Endodermal cell (in vitro differentiated cells): ENCODE measurements at regions not wholly inside any gene's neighbourhood (a gene's known extent, or its start where the extent isn't known, plus 50 kb on each side); places are given as distances from the start of the nearest gene placed in this dataset.

ENCODE experiments used
- DNase-seq: peaks from one replicate; pipeline ENCODE4 v3.0.0-alpha.2; 2017
- H3K27ac ChIP-seq: 2 replicates; pipeline ENCODE4 v1.5.1; 2013; ENCODE audit warnings: mild to moderate bottlenecking, low read depth, low read length, moderate library complexity
- H3K27me3 ChIP-seq: 2 replicates; pipeline ENCODE4 v1.6.1; 2013; ENCODE audit warnings: mild to moderate bottlenecking, low read length, moderate library complexity; ENCODE audit not compliant: insufficient read depth, control insufficient read depth, poor library complexity, severe bottlenecking
- H3K36me3 ChIP-seq: 2 replicates; pipeline ENCODE4 v1.7.0; 2013; ENCODE audit warnings: mild to moderate bottlenecking, low read length, moderate library complexity; ENCODE audit not compliant: control insufficient read depth, insufficient read depth
- H3K4me1 ChIP-seq: one replicate; pipeline ENCODE4 v1.7.0; 2013; ENCODE audit warnings: low read length; ENCODE audit not compliant: control insufficient read depth, insufficient read depth
- H3K4me3 ChIP-seq: 2 replicates; pipeline ENCODE4 v1.5.1; 2013; ENCODE audit warnings: mild to moderate bottlenecking, low read length, moderate library complexity
- H3K9ac ChIP-seq: 2 replicates; pipeline ENCODE4 v1.6.1; 2013; ENCODE audit warnings: mild to moderate bottlenecking, low read length, moderate library complexity; ENCODE audit not compliant: poor library complexity, severe bottlenecking; ENCODE audit errors: extremely low read depth
- H3K9me3 ChIP-seq: 2 replicates; pipeline ENCODE4 v1.6.1; 2013; ENCODE audit warnings: mild to moderate bottlenecking, low read length, moderate library complexity; ENCODE audit not compliant: control insufficient read depth
- H3K27ac Mint-ChIP-seq: 2 replicates; pipeline ENCODE4 v1.8.0; 2020; ENCODE audit warnings: mixed read lengths
- H3K27me3 Mint-ChIP-seq: 2 replicates; pipeline ENCODE4 v1.8.0; 2021; ENCODE audit warnings: mild to moderate bottlenecking, mixed read lengths; ENCODE audit not compliant: insufficient read depth
- H3K36me3 Mint-ChIP-seq: 2 replicates; pipeline ENCODE4 v1.8.0; 2020; ENCODE audit warnings: low read depth, mixed read lengths
- H3K4me1 Mint-ChIP-seq: 2 replicates; pipeline ENCODE4 v1.8.0; 2020; ENCODE audit warnings: mixed read lengths
- H3K4me3 Mint-ChIP-seq: 2 replicates; pipeline ENCODE4 v1.8.0; 2020; ENCODE audit warnings: mild to moderate bottlenecking, moderate library complexity, mixed read lengths
- H3K9me3 Mint-ChIP-seq: 2 replicates; pipeline ENCODE4 v1.8.0; 2020; ENCODE audit warnings: mild to moderate bottlenecking, mixed read lengths
- CTCF ChIP-seq: fragments of 200-600 bp; sonication (generic); conservative IDR thresholded peaks from 2 replicates; pipeline ENCODE4 v1.5.0; 2021; ENCODE audit warnings: antibody characterized with exemption, mild to moderate bottlenecking
- WGBS, 2 experiments: methylation state at CpG; one replicate each; pipeline versions ENCODE4 v1.1.5 to v1.1.7; 2013; ENCODE audit warnings: missing lambda C conversion rate in 2 of 2, mixed read lengths in 1 of 2; ENCODE audit not compliant: insufficient coverage in 1 of 2, insufficient read length in 1 of 2; 5-methylcytosine and 5-hydroxymethylcytosine counted together

GRCh38 chr2:23146011-23146410 lies 239.0 kb upstream of the KLHL29 start:
- no peak for TF ChIP-seq CTCF
- 94% methylated on average over 2 of the region's 2 CpGs; no CpG with 5 or more reads in 1 of the 2 experiments for WGBS, 2 experiments
- peaks cover 11% of the 10 kb centered on the region for H3K27me3 Mint-ChIP-seq
- no peaks in the 10 kb centered on the region for H3K36me3 ChIP-seq
- peaks cover 30% of the 10 kb centered on the region for H3K27me3 ChIP-seq
- H3K4me3 Mint-ChIP-seq, result no peak overlapping the region
- H3K4me1 ChIP-seq, result peaks cover 8% of the 10 kb centered on the region
- no peaks in the 10 kb centered on the region for H3K9me3 Mint-ChIP-seq
- no peak overlapping the region for H3K4me3 ChIP-seq
- H3K36me3 Mint-ChIP-seq, result no peaks in the 10 kb centered on the region
- H3K9ac ChIP-seq, result no peak overlapping the region
- no peak overlapping the region for H3K27ac Mint-ChIP-seq
- DNase-seq, result no peak
- peaks cover 21% of the 10 kb centered on the region for H3K4me1 Mint-ChIP-seq
- H3K27ac ChIP-seq, result no peak overlapping the region
- no peaks in the 10 kb centered on the region for H3K9me3 ChIP-seq

DNA sequence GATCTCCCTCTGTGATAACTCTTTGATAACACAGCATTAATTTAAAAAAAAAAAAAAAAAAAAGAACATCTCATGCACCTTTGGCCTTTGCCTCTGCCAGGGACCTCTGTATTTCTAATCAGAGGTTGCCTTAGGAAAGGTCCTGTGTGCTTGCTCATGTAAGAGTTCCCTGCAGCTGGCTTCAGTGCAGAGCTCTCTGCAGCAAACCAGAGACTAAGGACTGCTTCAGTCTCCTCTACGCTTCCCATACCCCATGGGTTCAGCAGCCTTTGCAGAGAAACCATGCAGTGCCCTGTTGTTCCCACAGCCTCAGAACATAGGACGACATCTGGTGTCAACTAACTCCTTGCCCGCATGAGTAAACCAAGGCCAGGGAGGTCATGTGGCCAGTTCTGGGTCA lies 236.6 kb upstream of the KLHL29 start:
- no peak overlapping the region for H3K4me3 ChIP-seq
- no peak for TF ChIP-seq CTCF
- no peak overlapping the region for H3K9ac ChIP-seq
- H3K9me3 ChIP-seq, result no peaks in the 10 kb centered on the region
- Mint-ChIP-seq H3K27ac (no peak overlapping the region), H3K4me1 (peaks cover 21% of the 10 kb centered on the region), H3K36me3 (no peaks in the 10 kb centered on the region), H3K9me3 (no peaks in the 10 kb centered on the region), H3K4me3 (no peak overlapping the region), H3K27me3 (peaks cover 20% of the 10 kb centered on the region)
- H3K4me1 ChIP-seq, result peaks cover 8% of the 10 kb centered on the region
- peak; percentile 48 for DNase-seq
- H3K36me3 ChIP-seq, result no peaks in the 10 kb centered on the region
- peaks cover 44% of the 10 kb centered on the region for H3K27me3 ChIP-seq
- 80 to 85% methylated on average over 1 to 3 of the region's 3 CpGs for WGBS, 2 experiments
- H3K27ac ChIP-seq, result no peak overlapping the region

DNA sequence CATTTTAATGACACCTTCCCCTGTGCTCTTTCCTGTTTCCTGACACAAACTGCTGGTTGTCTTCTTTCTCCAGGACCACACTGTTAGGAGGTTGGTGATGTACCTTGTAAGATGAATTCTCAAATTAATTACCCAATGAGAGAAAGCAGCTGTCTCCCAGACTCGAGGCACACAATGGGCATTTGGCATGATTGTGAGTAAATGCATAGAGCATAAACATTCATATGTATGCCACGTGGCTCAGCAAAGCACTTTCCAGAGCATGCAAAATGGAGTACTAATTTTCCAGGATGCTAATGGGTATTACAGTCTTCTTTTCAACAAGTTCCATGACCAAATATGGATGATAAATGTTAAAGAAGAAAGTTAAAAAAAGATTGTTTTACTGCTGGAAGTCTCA lies 235.2 kb upstream of the KLHL29 start:
- WGBS, 2 experiments, result 88 to 92% methylated on average over 2 of the region's 2 CpGs
- Histone ChIP-seq H3K27ac (no peak overlapping the region), H3K9me3 (no peaks in the 10 kb centered on the region), H3K4me3 (no peak overlapping the region), H3K4me1 (peaks cover 8% of the 10 kb centered on the region), H3K36me3 (no peaks in the 10 kb centered on the region), H3K9ac (no peak overlapping the region), H3K27me3 (peaks cover 35% of the 10 kb centered on the region)
- DNase-seq, result no peak
- Mint-ChIP-seq H3K4me1 (peaks cover 21% of the 10 kb centered on the region), H3K9me3 (no peaks in the 10 kb centered on the region), H3K27me3 (peaks cover 20% of the 10 kb centered on the region), H3K27ac (no peak overlapping the region), H3K36me3 (no peaks in the 10 kb centered on the region), H3K4me3 (no peak overlapping the region)
- TF ChIP-seq CTCF, result no peak
